ENCODE measurements at regions not wholly inside any gene's neighbourhood (a gene's known extent, or its start where the extent isn't known, plus 50 kb on each side); places are given as distances from the start of the nearest gene placed in this dataset.

DNA sequence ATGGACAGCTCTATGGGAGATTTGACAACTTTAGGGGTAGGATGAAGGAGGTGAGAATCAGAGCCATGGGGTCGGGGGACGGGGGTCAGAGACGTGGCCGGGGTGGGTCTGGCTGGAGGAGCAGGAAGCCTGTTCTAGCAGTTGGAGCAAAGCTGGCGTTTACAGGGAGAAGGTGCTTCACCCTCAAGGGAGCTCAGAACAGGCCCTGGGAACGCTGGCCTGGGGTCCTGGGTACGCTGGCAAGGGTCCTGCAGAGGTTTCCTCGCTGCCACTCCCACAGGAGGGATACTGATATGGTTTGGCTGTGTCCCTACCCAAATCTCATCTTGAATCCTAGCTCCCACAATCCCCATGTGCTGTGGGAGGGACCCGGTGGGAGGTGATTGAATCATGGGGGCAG lies 205.0 kb upstream of the ARL4C start:
- Histone ChIP-seq H3K9ac (ENCODE audit: control insufficient read depth, extremely low read depth, insufficient read depth, low read length) (no peak overlapping the region), H3K9me3 (ENCODE audit: control insufficient read depth, low read depth, low read length) (peaks cover 9% of the 10 kb centered on the region), H3K27ac (ENCODE audit: control insufficient read depth, insufficient read depth, low read length) (no peak overlapping the region), H3K4me2 (ENCODE audit: control insufficient read depth, extremely low read depth, insufficient read depth, low read depth, low read length) (no peak overlapping the region), H3K27me3 (ENCODE audit: control insufficient read depth, extremely low read depth, insufficient read depth, low read length) (no peaks in the 10 kb centered on the region), H3K36me3 (ENCODE audit: control insufficient read depth in 2 of 2, extremely low read depth in 1 of 2, insufficient read depth in 2 of 2, low read length in 2 of 2) (no peaks in the 10 kb centered on the region), H4K20me1 (ENCODE audit: control insufficient read depth, extremely low read depth, insufficient read depth, low read length) (no peaks in the 10 kb centered on the region), H3K4me3 (ENCODE audit: control insufficient read depth in 2 of 3, extremely low read depth in 1 of 3, insufficient read depth in 2 of 3, low read depth in 1 of 3, low read length in 3 of 3) (no peak overlapping the region), H3K79me2 (ENCODE audit: control insufficient read depth, insufficient read depth, low read length) (no peaks in the 10 kb centered on the region), H2AFZ (ENCODE audit: control insufficient read depth, low read length) (no peak overlapping the region), H3K9me1 (ENCODE audit: control insufficient read depth, extremely low read depth, insufficient read depth, low read length) (no peaks in the 10 kb centered on the region), H3K4me1 (ENCODE audit: control insufficient read depth, extremely low read depth, insufficient read depth, low read length) (peaks cover 10% of the 10 kb centered on the region)
- FAIRE-seq (no peak), DNase-seq (ENCODE audit: low read depth, low spot score) (no peak)
- TF ChIP-seq CTCF (optimal IDR thresholded peaks at IDR 0.05 in 1 of 3, IDR thresholded peaks at IDR 0.05 in 1 of 3, conservative IDR thresholded peaks at IDR 0.05 in 1 of 3; ENCODE audit: extremely low read depth in 1 of 3, insufficient read depth in 2 of 3, low read length in 3 of 3) (no peak), EZH2 (IDR thresholded peaks at IDR 0.05; ENCODE audit: low read length) (no peak)
- dilution Hi-C loops (cut with MboI; ENCODE audit: extremely low pct_ligation_motif_present, low sequenced_read_pairs) = no loop called here

DNA sequence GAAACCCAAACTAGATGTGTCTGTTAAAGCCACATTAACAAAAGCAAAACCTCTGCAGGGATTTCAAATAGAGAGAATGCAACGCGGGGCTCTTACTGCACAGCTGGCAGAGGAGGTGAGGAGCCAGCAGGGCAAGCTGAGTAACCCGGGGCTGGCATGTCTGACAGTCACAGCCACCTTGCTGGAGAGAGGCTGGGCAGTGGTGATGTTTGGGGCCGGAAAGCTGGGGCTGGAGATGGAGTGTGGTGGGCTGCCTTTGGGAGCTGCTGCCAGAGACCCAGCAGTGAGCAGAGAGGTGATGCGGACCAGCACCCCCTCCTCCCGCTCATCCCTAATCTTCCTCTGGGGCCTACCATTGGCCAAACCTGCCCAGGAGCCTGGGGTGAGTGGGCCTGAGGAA lies 204.5 kb upstream of the ARL4C start:
- no peak overlapping the region for H3K4me3 ChIP-seq (ENCODE audit: control insufficient read depth in 2 of 3, extremely low read depth in 1 of 3, insufficient read depth in 2 of 3, low read depth in 1 of 3, low read length in 3 of 3)
- no peak overlapping the region for H3K4me2 ChIP-seq (ENCODE audit: control insufficient read depth, extremely low read depth, insufficient read depth, low read depth, low read length)
- H3K79me2 ChIP-seq (ENCODE audit: control insufficient read depth, insufficient read depth, low read length) = no peaks in the 10 kb centered on the region
- H3K27ac ChIP-seq (ENCODE audit: control insufficient read depth, insufficient read depth, low read length) = no peak overlapping the region
- FAIRE-seq = no peak
- peaks cover 10% of the 10 kb centered on the region for H3K9me3 ChIP-seq (ENCODE audit: control insufficient read depth, low read depth, low read length)
- H3K9ac ChIP-seq (ENCODE audit: control insufficient read depth, extremely low read depth, insufficient read depth, low read length) = no peak overlapping the region
- no peaks in the 10 kb centered on the region for H3K27me3 ChIP-seq (ENCODE audit: control insufficient read depth, extremely low read depth, insufficient read depth, low read length)
- H3K9me1 ChIP-seq (ENCODE audit: control insufficient read depth, extremely low read depth, insufficient read depth, low read length) = no peaks in the 10 kb centered on the region
- DNase-seq (ENCODE audit: low read depth, low spot score) = no peak
- dilution Hi-C loops (cut with MboI; ENCODE audit: extremely low pct_ligation_motif_present, low sequenced_read_pairs) = no loop called here
- no peak overlapping the region for H2AFZ ChIP-seq (ENCODE audit: control insufficient read depth, low read length)
- peaks cover 10% of the 10 kb centered on the region for H3K4me1 ChIP-seq (ENCODE audit: control insufficient read depth, extremely low read depth, insufficient read depth, low read length)
- H4K20me1 ChIP-seq (ENCODE audit: control insufficient read depth, extremely low read depth, insufficient read depth, low read length) = no peaks in the 10 kb centered on the region
- TF ChIP-seq EZH2 (IDR thresholded peaks at IDR 0.05; ENCODE audit: low read length) (no peak), CTCF (optimal IDR thresholded peaks at IDR 0.05 in 1 of 3, IDR thresholded peaks at IDR 0.05 in 1 of 3, conservative IDR thresholded peaks at IDR 0.05 in 1 of 3; ENCODE audit: extremely low read depth in 1 of 3, insufficient read depth in 2 of 3, low read length in 3 of 3) (no peak)
- no peaks in the 10 kb centered on the region for H3K36me3 ChIP-seq (ENCODE audit: control insufficient read depth in 2 of 2, extremely low read depth in 1 of 2, insufficient read depth in 2 of 2, low read length in 2 of 2)

Data from keratinocyte (primary cell).